PC-9 (cell line): ENCODE measurements at regions not wholly inside any gene's neighbourhood (a gene's known extent, or its start where the extent isn't known, plus 50 kb on each side); places are given as distances from the start of the nearest gene placed in this dataset.

Source experiments
- CTCF ChIP-seq: fragments of 200-600 bp; sonication (generic); conservative IDR thresholded peaks from 2 replicates; pipeline ENCODE4 v1.6.1; 2017; ENCODE audit warnings: mixed run types, antibody characterized with exemption, mild to moderate bottlenecking, moderate library complexity
- EZH2 ChIP-seq: fragments of 200-600 bp; sonication (generic); IDR thresholded peaks from 2 replicates; pipeline ENCODE4 v1.8.0; 2017; ENCODE audit warnings: antibody characterized with exemption, low read depth

- TF ChIP-seq CTCF, result no peak
- no peak for TF ChIP-seq EZH2
These were observed 55.9 kb upstream of the CD83 start for GRCh38 chr6:14061643-14062042.
